ENCODE measurements at regions not wholly inside any gene's neighbourhood (a gene's known extent, or its start where the extent isn't known, plus 50 kb on each side); places are given as distances from the start of the nearest gene placed in this dataset.

DNA sequence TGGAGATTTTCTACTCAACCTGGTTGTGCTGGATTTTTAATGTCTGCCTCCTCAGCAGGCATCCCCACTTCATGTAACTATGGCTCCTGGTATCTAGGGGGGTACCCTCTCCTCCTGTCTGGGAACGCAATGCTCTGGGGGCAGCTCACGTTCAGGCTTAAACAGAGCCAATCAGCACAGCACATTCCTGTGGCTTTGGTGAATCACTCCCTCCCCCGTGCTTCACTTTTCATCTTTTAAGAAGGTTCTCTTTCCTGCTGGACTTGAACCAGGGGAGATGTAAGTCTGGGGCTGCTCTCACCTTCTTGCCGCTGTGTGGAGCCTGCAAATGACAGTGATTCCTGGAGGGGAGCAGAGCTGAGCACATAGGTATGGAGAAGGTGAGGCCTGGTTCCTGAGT lies 101.2 kb downstream of the MSX2 start:
- no peaks in the 10 kb centered on the region for H3K4me1 ChIP-seq
- H3K9me3 ChIP-seq, result no peaks in the 10 kb centered on the region
- no peak for TF ChIP-seq CTCF (IDR thresholded peaks at IDR 0.05)
- no peak for DNase-seq (ENCODE audit: low spot score)
- no peak overlapping the region for H3K27ac ChIP-seq
- H3K36me3 ChIP-seq, result no peaks in the 10 kb centered on the region
- no peaks in the 10 kb centered on the region for H3K27me3 ChIP-seq
- no peak overlapping the region for H3K4me3 ChIP-seq

DNA sequence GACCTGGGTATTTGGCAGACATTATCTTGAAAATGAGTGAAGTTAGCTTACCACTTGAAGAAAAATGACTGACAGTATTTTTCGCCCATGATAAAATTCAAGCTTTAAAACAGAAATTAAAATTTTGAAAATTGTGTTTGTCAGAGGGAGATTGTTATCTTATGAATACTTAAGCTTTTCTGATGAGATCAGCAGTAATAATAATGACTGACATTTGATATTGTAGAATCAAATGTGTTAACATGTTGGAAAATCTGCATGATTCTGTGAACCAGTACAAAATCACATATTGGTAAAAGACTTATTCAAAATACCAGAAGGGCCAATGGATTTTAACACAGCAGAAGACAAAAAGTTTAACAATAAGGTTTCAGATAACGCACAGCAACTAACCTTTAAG lies 94.0 kb downstream of the MSX2 start:
- Histone ChIP-seq H3K36me3 (no peaks in the 10 kb centered on the region), H3K27ac (no peak overlapping the region)
- no peak for TF ChIP-seq CTCF (IDR thresholded peaks at IDR 0.05)

GRCh38 chr5:174817610-174818009 lies 93.2 kb downstream of the MSX2 start:
- no peak for TF ChIP-seq CTCF (IDR thresholded peaks at IDR 0.05)
- DNase-seq (ENCODE audit: low spot score), result no peak
- Histone ChIP-seq H3K36me3 (no peaks in the 10 kb centered on the region), H3K9me3 (peaks cover 0 to 15% of the 10 kb centered on the region in 2 donors), H3K27me3 (no peaks in the 10 kb centered on the region), H3K27ac (no peak overlapping the region), H3K4me3 (no peak overlapping the region), H3K4me1 (no peaks in the 10 kb centered on the region)

More for the DNA sequence above, 94.0 kb downstream of the MSX2 start:
- DNase-seq (ENCODE audit: low spot score), result no peak
- no peak overlapping the region for H3K4me3 ChIP-seq
- no peaks in the 10 kb centered on the region for H3K4me1 ChIP-seq
- no peaks in the 10 kb centered on the region for H3K27me3 ChIP-seq
- H3K9me3 ChIP-seq, result peaks cover 0 to 15% of the 10 kb centered on the region in 2 donors

GRCh38 chr5:174816858-174817257 lies 92.5 kb downstream of the MSX2 start:
- Histone ChIP-seq H3K4me1 (no peaks in the 10 kb centered on the region), H3K9me3 (peaks cover 0 to 15% of the 10 kb centered on the region in 2 donors), H3K27me3 (no peaks in the 10 kb centered on the region), H3K27ac (no peak overlapping the region), H3K4me3 (no peak overlapping the region), H3K36me3 (no peaks in the 10 kb centered on the region)
- DNase-seq (ENCODE audit: low spot score), result no peak
- peak in 1 of 2 donors; percentile 35 for TF ChIP-seq CTCF (IDR thresholded peaks at IDR 0.05)

GRCh38 chr5:174811438-174811837 lies 87.1 kb downstream of the MSX2 start:
- no peak for TF ChIP-seq CTCF (IDR thresholded peaks at IDR 0.05)

GRCh38 chr5:174810796-174811195 lies 86.4 kb downstream of the MSX2 start:
- Histone ChIP-seq H3K27ac (no peak overlapping the region), H3K36me3 (no peaks in the 10 kb centered on the region), H3K9me3 (peaks cover 0 to 4% of the 10 kb centered on the region in 2 donors), H3K27me3 (no peaks in the 10 kb centered on the region), H3K4me1 (no peaks in the 10 kb centered on the region), H3K4me3 (no peak overlapping the region)
- DNase-seq (ENCODE audit: low spot score), result no peak
- TF ChIP-seq CTCF (IDR thresholded peaks at IDR 0.05), result no peak

More at GRCh38 chr5:174811438-174811837, 87.1 kb downstream of the MSX2 start:
- no peak overlapping the region for H3K4me3 ChIP-seq
- no peaks in the 10 kb centered on the region for H3K27me3 ChIP-seq
- DNase-seq (ENCODE audit: low spot score), result no peak
- H3K36me3 ChIP-seq, result no peaks in the 10 kb centered on the region
- no peaks in the 10 kb centered on the region for H3K4me1 ChIP-seq
- no peak overlapping the region for H3K27ac ChIP-seq
- H3K9me3 ChIP-seq, result peaks cover 0 to 11% of the 10 kb centered on the region in 2 donors
